DMS79 treated with DMSO at 0.1 percent for 48 hours (cell line): ENCODE measurements at regions not wholly inside any gene's neighbourhood (a gene's known extent, or its start where the extent isn't known, plus 50 kb on each side); places are given as distances from the start of the nearest gene placed in this dataset.
"Not testable (repeated sequence)": the region's sequence is repeated elsewhere in the genome, so short reads cannot be mapped to it uniquely, and the experiment has no call there.

ENCODE experiments used
- DNase-seq: peaks from one replicate; lab custom pipeline; 2025; lab: John Stamatoyannopoulos, UW

DNA sequence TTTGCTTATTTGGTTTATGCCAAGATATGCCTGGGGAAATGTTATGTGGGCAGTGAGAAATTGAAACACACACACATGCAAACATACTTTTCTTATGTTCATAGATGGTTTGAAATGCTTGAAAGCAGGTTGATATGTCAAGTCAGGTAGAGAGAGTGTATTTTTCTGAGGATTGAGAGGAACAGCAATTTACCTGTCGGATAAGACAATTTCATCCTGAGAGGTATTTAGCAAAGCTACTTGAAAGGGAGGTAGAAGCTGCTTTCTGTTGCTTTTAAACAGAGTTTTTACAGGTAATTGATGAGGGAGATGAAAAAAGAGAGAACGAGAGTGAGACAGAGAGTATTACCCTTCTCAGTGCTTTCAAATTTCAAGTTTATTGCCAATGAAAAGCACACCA is 854.3 kb downstream of the CDH8 start:
- DNase-seq: no peak

- DNase-seq: no peak
Observed at GRCh38 chr16:61179561-61179960, 856.7 kb downstream of the CDH8 start.

DNA sequence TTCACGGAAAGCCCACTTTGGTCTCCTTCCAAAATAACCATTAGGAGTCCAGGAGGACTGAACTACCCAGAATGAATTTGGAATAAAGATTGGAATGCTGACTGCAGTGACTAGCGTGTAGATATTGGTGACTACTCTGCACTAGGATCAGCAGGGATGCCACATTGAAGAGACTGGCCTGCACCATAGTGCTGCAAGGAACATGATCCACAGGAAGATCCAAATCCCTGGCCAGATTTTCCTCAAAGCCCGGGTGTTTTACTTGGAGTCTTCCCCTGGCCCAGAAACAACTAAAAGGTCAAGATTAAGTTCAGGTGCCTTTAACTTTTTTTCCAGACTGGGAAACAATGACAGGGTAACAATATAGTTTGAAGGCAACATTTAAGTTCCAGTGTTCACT is 870.4 kb downstream of the CDH8 start:
- no peak for DNase-seq

- DNase-seq: no peak
Observed at GRCh38 chr16:61150351-61150750, 885.9 kb downstream of the CDH8 start.

DNA sequence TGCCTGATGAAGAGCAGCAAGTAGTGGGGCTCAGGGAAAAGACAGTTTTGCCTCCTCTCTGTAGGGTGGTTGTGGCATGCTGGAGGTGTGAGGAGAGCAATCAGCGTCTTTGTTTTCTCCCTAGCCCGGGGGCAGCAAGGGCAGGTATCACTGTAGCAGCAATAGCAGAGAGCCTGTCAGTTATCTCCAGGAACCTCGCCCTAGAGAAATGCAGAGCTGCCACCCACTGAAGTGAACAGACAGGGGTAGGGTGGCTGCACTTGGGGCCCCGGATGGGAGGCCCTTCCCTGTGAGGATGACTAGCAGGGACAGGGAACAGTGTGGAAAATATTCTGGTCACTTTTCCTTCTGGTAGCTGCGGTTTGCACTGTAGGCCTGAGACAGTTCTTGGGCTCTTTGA is 886.5 kb downstream of the CDH8 start:
- no peak for DNase-seq

- no peak for DNase-seq
Observed at GRCh38 chr16:61148930-61149329, 887.3 kb downstream of the CDH8 start.

DNA sequence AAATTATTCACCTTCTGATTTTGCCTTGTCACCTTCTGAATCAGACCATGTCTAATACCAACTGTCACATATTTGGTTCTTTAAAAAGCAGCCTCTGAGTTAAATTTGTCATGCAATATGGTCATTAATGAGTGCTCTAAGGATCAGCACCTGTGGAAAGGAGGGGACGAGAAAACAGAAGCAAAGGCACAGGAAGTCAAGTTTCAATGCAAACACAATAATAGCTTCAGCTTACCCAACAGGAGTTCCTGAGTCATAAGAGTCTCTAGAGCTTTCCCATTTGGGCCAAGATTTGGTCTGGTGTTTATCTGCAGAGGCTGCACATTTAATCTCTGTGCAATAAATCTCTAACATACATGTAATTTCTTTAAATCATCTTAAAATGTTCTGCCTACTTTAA is 889.8 kb downstream of the CDH8 start:
- no peak for DNase-seq

GRCh38 chr16:61131447-61131846 is 904.8 kb downstream of the CDH8 start:
- DNase-seq: no peak

DNA sequence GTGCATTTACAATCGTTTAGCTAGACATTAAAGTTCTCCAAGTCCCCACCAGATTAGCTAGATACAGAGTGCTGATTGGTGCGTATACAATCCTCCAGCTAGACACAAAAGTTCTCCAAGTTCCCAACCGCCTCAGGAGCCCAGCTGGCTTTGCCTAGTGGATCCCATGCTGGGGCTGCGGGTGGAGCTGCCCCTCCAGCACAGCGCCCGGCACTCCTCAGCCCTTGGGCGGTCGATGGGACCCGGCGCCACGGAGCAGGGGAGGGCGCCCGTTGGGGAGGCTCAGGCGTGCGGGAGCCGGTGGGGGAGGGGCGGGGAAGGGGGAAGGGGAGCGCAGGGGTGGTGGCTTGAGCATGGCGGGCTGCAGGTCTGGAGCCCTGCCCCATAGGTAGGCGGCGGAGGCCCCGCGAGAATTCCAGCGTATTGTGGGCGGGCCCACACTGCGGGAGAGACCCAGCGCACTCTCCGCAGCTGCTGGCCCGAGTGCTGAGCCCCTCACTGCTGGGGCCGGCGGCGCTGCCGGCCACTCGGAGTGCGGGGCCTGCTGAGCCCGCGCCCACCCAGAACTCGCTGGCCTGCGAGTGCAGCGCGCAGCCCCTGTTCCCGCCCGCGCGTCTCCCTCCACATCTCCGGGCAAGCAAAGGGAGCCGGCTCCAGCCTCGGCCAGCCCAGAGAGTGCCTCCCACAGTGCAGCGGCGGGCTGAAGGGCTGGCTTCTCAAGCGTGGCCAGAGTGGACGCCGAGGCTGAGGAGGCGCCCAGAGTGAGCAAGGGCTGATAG is 907.5 kb downstream of the CDH8 start:
- no peak for DNase-seq

GRCh38 chr16:61105544-61105943 is 930.7 kb downstream of the CDH8 start:
- no peak for DNase-seq

DNA sequence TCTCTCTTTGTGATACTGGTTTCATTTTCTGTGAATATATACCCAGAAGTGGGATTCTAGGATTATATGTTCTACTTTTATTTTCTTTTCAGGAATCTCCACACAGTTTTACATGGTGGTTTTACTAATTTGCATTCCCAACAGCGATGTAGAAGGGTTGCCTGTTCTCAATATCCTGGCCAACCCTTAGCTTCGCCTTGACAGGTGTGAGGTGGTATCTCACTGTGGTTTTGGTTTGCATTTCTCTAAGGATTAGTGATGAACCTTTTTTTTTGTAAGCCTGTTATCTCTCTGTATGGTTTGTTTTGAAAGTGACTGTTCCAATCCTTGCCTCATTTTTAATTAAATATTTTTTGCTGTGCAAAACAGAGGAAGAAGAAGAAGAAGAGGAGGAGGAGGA is 937.7 kb downstream of the CDH8 start:
- DNase-seq: no peak

- DNase-seq: not testable (repeated sequence)
Observed at GRCh38 chr16:61091300-61091699, 944.9 kb downstream of the CDH8 start.

DNA sequence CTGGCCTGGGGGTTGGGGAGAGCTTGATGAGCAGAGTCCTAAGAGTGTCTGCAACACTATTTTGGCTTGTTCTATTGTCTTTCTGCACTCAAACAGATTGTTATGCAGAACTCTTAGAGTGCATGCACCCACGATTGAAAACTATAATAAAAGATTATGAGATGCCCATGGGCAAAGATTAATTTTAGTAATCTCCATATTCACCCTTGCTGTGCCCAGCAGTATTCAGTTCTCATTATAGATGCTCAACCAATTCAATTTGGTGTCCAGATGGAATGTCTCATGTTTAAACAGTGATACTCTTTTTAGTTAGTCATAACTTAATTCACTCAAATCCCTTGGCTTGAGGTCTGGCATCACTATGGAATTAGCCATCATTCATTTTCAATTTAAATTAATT is 952.5 kb downstream of the CDH8 start:
- DNase-seq: no peak

- DNase-seq: no peak
Observed at GRCh38 chr16:61074324-61074723, 961.9 kb downstream of the CDH8 start.

DNA sequence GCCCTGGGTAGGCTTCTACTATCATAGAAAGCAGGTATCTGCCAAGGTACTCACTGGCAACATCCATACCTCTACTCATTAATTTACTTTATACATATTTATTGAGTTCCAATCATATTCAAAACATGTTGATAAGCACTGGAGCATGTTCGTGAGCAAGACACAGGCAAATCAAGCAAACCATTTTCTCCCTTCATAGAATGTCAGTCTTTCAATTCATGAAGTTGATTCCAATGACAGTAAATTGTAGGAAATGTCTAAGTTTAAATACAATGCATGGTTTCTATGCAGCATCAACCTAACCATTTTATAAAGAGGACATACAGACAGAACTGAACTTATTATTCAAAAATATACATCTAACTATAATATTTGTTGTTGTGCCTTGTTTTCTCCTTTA is 978.6 kb downstream of the CDH8 start:
- DNase-seq: no peak

DNA sequence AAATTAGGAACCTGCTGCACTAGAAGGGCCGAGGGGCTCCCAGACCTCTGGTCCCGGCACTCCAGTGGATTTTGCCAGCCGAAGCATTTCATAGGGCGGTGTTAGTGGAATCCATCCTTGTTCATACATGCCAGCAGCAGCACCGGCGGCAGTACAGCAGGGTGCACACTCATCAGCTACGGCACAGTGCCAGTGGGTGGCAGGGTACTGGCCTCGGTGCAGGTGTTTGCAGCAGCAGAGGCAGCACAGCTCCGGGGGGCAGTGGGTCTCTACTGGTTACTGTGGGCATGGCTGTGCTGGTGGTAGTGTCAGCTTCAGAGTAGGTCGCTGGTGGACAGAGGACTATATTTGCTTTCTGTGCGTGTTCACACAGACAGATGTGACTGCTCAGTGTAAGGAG is 985.7 kb downstream of the CDH8 start:
- DNase-seq: no peak

- no peak for DNase-seq
Observed at GRCh38 chr16:61045931-61046330, 990.3 kb downstream of the CDH8 start.

- no peak for DNase-seq
Observed at GRCh38 chr16:61042737-61043136, 993.5 kb downstream of the CDH8 start.

DNA sequence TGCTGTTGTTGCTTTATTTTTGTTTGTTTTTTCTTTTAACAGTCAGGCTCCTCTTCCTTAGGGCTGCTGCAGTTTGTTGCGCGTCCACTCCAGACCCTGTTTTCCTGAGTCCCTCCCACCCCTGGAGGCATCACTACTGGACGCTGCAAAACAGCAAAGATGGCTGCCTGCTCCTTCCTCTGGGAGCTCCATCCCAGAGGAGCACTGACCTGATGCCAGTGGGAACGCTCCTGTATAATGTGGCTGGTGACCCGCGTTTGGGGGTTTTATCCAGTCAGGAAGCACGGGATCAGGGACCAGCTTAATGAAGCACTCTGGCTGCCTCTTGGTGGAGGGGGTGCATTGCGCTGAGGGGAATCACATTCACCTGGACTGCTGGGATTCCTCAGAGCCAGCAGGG is 1005.6 kb downstream of the CDH8 start:
- DNase-seq: no peak

- DNase-seq: no peak
Observed at GRCh38 chr16:61024180-61024900, 1011.9 kb downstream of the CDH8 start.

DNA sequence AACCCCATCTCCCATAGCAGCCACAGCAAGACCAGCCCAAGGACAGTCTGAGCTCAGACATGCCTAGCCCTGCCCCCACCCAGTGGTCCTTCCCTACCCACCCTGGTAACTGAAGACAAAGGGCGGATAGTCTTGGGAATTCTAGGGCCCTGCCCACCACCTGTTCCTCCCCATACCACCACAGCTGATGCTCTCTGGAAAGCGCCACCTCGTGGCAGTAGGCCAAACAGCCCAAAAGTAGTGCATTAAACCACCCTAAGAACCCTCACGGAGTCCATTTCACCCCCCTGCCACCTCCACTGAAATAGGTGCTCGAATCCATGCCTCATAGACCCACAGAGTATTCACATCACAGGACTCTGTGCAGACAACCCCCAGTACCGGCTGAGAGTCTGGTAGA is 1021.4 kb downstream of the CDH8 start:
- no peak for DNase-seq

DNA sequence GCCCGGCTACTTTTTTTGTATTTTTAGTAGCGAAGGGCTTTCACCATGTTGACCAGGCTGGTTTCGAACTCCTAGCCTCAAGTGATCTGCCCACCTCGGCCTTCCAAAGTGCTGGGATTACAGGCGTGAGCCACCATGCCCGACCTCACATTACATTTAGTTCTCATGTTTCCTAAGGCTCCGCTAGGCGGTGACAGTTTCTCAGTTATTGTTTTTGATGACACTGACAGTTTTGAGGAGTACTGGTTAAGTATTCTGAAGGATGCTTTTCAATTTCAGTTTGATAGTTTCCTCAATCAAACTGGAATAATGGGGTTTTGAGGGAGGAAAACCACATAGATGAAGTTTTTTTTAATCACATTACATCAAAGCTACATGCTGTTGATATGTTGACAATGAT is 1028.5 kb downstream of the CDH8 start:
- no peak for DNase-seq

DNA sequence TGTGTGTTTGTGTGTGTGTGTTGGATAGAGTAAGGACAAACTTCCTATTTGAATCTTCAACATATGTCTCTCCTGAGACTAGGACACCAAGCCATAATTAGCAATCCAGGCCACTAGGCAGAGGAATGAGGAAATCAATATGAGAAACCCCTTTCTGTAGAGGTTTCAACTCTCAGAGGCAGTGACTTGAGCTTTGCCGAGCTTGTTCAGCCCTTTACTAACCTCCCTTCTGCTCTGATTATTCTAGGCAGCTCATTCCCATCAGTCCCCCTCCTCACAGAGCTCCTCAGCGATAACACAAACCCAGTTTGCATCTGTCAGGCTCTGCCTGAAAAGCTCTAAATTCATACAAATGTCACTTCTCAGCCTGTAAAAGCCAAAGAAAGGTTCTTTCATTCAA is 1030.3 kb downstream of the CDH8 start:
- DNase-seq: no peak
